Bone marrow (tissue), 2 donors: ENCODE measurements at regions not wholly inside any gene's neighbourhood (a gene's known extent, or its start where the extent isn't known, plus 50 kb on each side); places are given as distances from the start of the nearest gene placed in this dataset.
"Not testable (repeated sequence)": the region's sequence is repeated elsewhere in the genome, so short reads cannot be mapped to it uniquely, and the experiment has no call there.

Source experiments
- DNase-seq, 2 donors: peaks; one replicate each; lab custom pipeline; 2025; lab: John Stamatoyannopoulos, UW

GRCh38 chr17:71085238-71086033 lies 916.1 kb downstream of the KCNJ2 start:
- DNase-seq = no peak

GRCh38 chr17:71089431-71089830 lies 920.1 kb downstream of the KCNJ2 start:
- no peak for DNase-seq

GRCh38 chr17:71098071-71098470 lies 928.7 kb downstream of the KCNJ2 start:
- no peak for DNase-seq

GRCh38 chr17:71099003-71099714 lies 929.8 kb downstream of the KCNJ2 start:
- DNase-seq = no peak

GRCh38 chr17:71102777-71103176 lies 933.4 kb downstream of the KCNJ2 start:
- DNase-seq = no peak

GRCh38 chr17:71104225-71104624 lies 934.9 kb downstream of the KCNJ2 start:
- no peak for DNase-seq

- DNase-seq = not testable (repeated sequence)
These were observed 936.7 kb downstream of the KCNJ2 start for GRCh38 chr17:71106056-71106455.

GRCh38 chr17:71107136-71107535 lies 937.8 kb downstream of the KCNJ2 start:
- no peak for DNase-seq

GRCh38 chr17:71109697-71110096 lies 940.4 kb downstream of the KCNJ2 start:
- no peak for DNase-seq

- no peak for DNase-seq
These were observed 941.0 kb downstream of the KCNJ2 start for GRCh38 chr17:71110326-71110725.

GRCh38 chr17:71111460-71111859 lies 942.1 kb downstream of the KCNJ2 start:
- DNase-seq = no peak

GRCh38 chr17:71111934-71112333 lies 942.6 kb downstream of the KCNJ2 start:
- DNase-seq = no peak

- no peak for DNase-seq
These were observed 944.0 kb downstream of the KCNJ2 start for GRCh38 chr17:71113347-71113746.

- no peak for DNase-seq
These were observed 945.8 kb downstream of the KCNJ2 start for GRCh38 chr17:71114911-71115668.

- no peak for DNase-seq
These were observed 946.3 kb downstream of the KCNJ2 start for GRCh38 chr17:71115669-71115972.

- DNase-seq = no peak
These were observed 948.1 kb downstream of the KCNJ2 start for GRCh38 chr17:71117466-71117865.

GRCh38 chr17:71118039-71118438 lies 948.7 kb downstream of the KCNJ2 start:
- no peak for DNase-seq

- no peak for DNase-seq
These were observed 958.1 kb downstream of the KCNJ2 start for GRCh38 chr17:71127416-71127815.

GRCh38 chr17:71142333-71142732 lies 973.0 kb downstream of the KCNJ2 start:
- DNase-seq = no peak

- no peak for DNase-seq
These were observed 975.3 kb upstream of the SOX9 start for GRCh38 chr17:71145486-71145885.

- DNase-seq = no peak
These were observed 972.9 kb upstream of the SOX9 start for GRCh38 chr17:71147906-71148305.

GRCh38 chr17:71149607-71150006 lies 971.2 kb upstream of the SOX9 start:
- no peak for DNase-seq

- no peak for DNase-seq
These were observed 963.5 kb upstream of the SOX9 start for GRCh38 chr17:71157297-71157696.
